Heart left ventricle (tissue), 16 donors: ENCODE measurements at regions not wholly inside any gene's neighbourhood (a gene's known extent, or its start where the extent isn't known, plus 50 kb on each side); places are given as distances from the start of the nearest gene placed in this dataset.

Experiments
- ATAC-seq, 4 donors: fragments of 200-7000 bp; cut with Tn5 transposase; one replicate each; pipeline ENCODE4 v1.9.1; 2020 to 2022; ENCODE audit warnings: moderate library complexity in 4 of 4, mild to moderate bottlenecking in 3 of 4, moderate number of reproducible peaks in 1 of 4
- DNase-seq, 5 donors: peaks; one replicate each; pipeline ENCODE4 v3.0.0-alpha.2; 2020
- H3K27ac ChIP-seq, 12 donors: fragments of 200-600 bp; sonication (generic) in 4 of 12; one replicate each; pipeline versions ENCODE4 v1.5.0 to v1.8.0; 2016 to 2022; ENCODE audit warnings: mild to moderate bottlenecking in 2 of 12
- H3K27me3 ChIP-seq, 9 donors: fragments of 200-600 bp; sonication (generic) in 2 of 9; one replicate each; pipeline versions ENCODE4 v1.5.1 to v1.8.0; 2016 to 2022; ENCODE audit warnings: mild to moderate bottlenecking in 3 of 9
- H3K36me3 ChIP-seq, 9 donors: fragments of 200-600 bp; sonication (generic) in 2 of 9; one replicate each; pipeline versions ENCODE4 v1.5.0 to v1.8.0; 2018 to 2022; ENCODE audit warnings: mild to moderate bottlenecking in 2 of 9
- H3K4me1 ChIP-seq, 12 donors: fragments of 200-600 bp; sonication (generic) in 4 of 12; one replicate each; pipeline versions ENCODE4 v1.5.0 to v1.8.0; 2016 to 2022; ENCODE audit warnings: mild to moderate bottlenecking in 3 of 12
- H3K4me3 ChIP-seq, 12 donors: fragments of 200-600 bp; sonication (generic) in 4 of 12; one replicate each; pipeline versions ENCODE4 v1.5.0 to v1.8.0; 2017 to 2022; ENCODE audit warnings: mild to moderate bottlenecking in 9 of 12, moderate library complexity in 4 of 12
- H3K9me3 ChIP-seq, 12 donors: fragments of 200-600 bp; sonication (generic) in 4 of 12; one replicate each; pipeline versions ENCODE4 v1.5.0 to v1.8.0; 2016 to 2022; ENCODE audit warnings: mild to moderate bottlenecking in 1 of 12
- POLR2A ChIP-seq, 2 donors: fragments of 450-650 bp; IDR thresholded peaks; one replicate each; pipeline ENCODE4 v1.6.1; 2017; ENCODE audit warnings: antibody characterized with exemption in 2 of 2, mild to moderate bottlenecking in 2 of 2, moderate library complexity in 2 of 2
- WGBS, 4 donors: extraction: QIAGEN DNeasy Blood & Tissue Kit in 2 of 4; methylation state at CpG; one replicate each; pipeline versions ENCODE4 v1.1.5 to v1.1.7; 2013 to 2018; 5-methylcytosine and 5-hydroxymethylcytosine counted together
- intact Hi-C, 10 donors: fragments of 100-400 bp; cut with DNase I; formaldehyde crosslinking; loops; one replicate each; pipeline versions ENCODE4 v1.11.1 to v1.14.2; 2022
- TF ChIP-seq, protein P1 (sequence below), 12 donors: fragments of 200-600 bp; sonication (generic) in 4 of 12; IDR thresholded peaks; one replicate each; pipeline versions ENCODE4 v1.5.0 to v1.8.0; 2018 to 2022; ENCODE audit warnings: antibody characterized with exemption in 12 of 12, mild to moderate bottlenecking in 5 of 12
- donor health status: ischemic (EF 13 %, LVEDD 7.1; RV severe dilation, severe dysfunction).
- donor health status: healthy with polysubstance abuse.
- donor health status: DM: no; HTN: yes; CAD: no.
- donor health status: DM: no; HTN: no; CAD: no.
- donor health status: ischemic (EF 25% LVEDD 6.9; RV normal size, moderate dysfunction).
- donor health status: ischemic (EF 25% LVEDD 5.7; RV mildly dilated, moderate dysfunction).
- donor health status: healthy.
- donor health status: DM: yes; HTN: yes; CAD: no.
- donor health status: ischemic (EF 35%, LVEDD 5.7; RV mildly dilated, moderate dysfunction).
- donor health status: nonischemic (EF 11% LVEDD 7.7; RV severe dilation, severe dysfunction).
- donor health status: DM: yes; HTN: yes; CAD: no.
- donor health status: PGD.
- donor health status: ischemic (EF 29% LVEDD 5.4; RV normal size, mild dysfunction).
- donor health status: nonischemic (EF 23%, LVEDD 6.1; RV moderate dilation, normal function).

GRCh38 chr1:209250861-209251636 lies 332.5 kb upstream of the CAMK1G start:
- Histone ChIP-seq H3K4me1 (no peaks in the 10 kb centered on the region), H3K4me3 (no peak overlapping the region), H3K9me3 (no peaks in the 10 kb centered on the region), H3K27ac (no peak overlapping the region), H3K27me3 (peaks cover 0 to 8% (median 0%) of the 10 kb centered on the region in 9 donors), H3K36me3 (no peaks in the 10 kb centered on the region)
- TF ChIP-seq POLR2A (IDR thresholded peaks at IDR 0.05): no peak
- TF ChIP-seq, protein P1, sequence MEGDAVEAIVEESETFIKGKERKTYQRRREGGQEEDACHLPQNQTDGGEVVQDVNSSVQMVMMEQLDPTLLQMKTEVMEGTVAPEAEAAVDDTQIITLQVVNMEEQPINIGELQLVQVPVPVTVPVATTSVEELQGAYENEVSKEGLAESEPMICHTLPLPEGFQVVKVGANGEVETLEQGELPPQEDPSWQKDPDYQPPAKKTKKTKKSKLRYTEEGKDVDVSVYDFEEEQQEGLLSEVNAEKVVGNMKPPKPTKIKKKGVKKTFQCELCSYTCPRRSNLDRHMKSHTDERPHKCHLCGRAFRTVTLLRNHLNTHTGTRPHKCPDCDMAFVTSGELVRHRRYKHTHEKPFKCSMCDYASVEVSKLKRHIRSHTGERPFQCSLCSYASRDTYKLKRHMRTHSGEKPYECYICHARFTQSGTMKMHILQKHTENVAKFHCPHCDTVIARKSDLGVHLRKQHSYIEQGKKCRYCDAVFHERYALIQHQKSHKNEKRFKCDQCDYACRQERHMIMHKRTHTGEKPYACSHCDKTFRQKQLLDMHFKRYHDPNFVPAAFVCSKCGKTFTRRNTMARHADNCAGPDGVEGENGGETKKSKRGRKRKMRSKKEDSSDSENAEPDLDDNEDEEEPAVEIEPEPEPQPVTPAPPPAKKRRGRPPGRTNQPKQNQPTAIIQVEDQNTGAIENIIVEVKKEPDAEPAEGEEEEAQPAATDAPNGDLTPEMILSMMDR (IDR thresholded peaks at IDR 0.05): no peak
- DNase-seq (no peak), ATAC-seq (no peak)
- intact Hi-C loops: loop anchor here in 2 of 10 donors (5.0 kb wide), 2 partner anchors 101 to 599 kb away; no protein-coding TSS in a partner anchor
- WGBS, 4 donors: 70 to 94% (median 93%) methylated on average over 4 of the region's 4 CpGs

DNA sequence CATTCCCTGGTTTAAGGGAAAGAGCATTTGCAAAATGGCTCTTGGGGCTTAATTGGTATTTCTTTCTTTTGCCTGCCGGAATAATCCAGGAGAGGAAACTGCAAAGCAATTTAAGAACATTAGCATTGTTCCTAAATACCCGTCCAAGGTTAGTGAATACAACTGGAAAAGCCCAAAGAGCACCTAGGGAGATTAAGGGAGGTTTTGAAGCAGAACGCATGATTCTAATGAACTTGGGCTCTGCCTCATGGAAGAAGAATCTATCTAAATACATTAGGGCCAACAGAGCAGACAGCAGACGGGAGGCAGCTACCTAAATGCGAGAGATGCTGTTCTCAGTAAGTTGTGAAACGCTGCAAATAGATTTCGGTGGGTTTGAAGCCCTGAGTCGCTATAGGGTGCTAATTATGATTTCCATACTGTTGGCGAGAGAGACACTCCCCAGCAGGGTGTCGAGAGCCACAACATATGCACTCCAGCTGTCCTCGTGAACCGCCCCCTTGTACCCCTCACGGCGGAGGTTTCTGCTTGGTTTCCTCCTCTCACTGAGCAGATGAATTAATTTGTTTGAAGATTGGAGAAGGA lies 326.7 kb upstream of the CAMK1G start:
- intact Hi-C loops: no loop called here
- DNase-seq: no peak
- Histone ChIP-seq H3K4me1 (no peaks in the 10 kb centered on the region), H3K4me3 (no peak overlapping the region), H3K27me3 (peaks cover 0 to 18% (median 0%) of the 10 kb centered on the region in 9 donors), H3K27ac (no peak overlapping the region), H3K36me3 (no peaks in the 10 kb centered on the region), H3K9me3 (peaks cover 0 to 15% (median 0%) of the 10 kb centered on the region in 12 donors)
- WGBS, 4 donors: 79 to 84% (median 82%) methylated on average over 14 of the region's 14 CpGs
- TF ChIP-seq POLR2A (IDR thresholded peaks at IDR 0.05): no peak
- no peak for ATAC-seq

GRCh38 chr1:209257454-209257853 lies 326.1 kb upstream of the CAMK1G start:
- peaks cover 0 to 18% (median 0%) of the 10 kb centered on the region in 9 donors for H3K27me3 ChIP-seq
- DNase-seq: no peak
- no peak overlapping the region for H3K27ac ChIP-seq
- TF ChIP-seq, protein P1 (IDR thresholded peaks at IDR 0.05): no peak
- TF ChIP-seq POLR2A (IDR thresholded peaks at IDR 0.05): no peak
- 94 to 100% (median 97%) methylated on average over 1 of the region's 1 CpG for WGBS, 4 donors
- intact Hi-C loops: no loop called here
- peaks cover 0 to 15% (median 0%) of the 10 kb centered on the region in 12 donors for H3K9me3 ChIP-seq
- no peaks in the 10 kb centered on the region for H3K36me3 ChIP-seq
- no peak overlapping the region for H3K4me3 ChIP-seq
- H3K4me1 ChIP-seq: no peaks in the 10 kb centered on the region
- no peak for ATAC-seq

GRCh38 chr1:209260136-209260535 lies 323.4 kb upstream of the CAMK1G start:
- WGBS, 4 donors: 40 to 47% (median 44%) methylated on average over 2 of the region's 2 CpGs
- Histone ChIP-seq H3K4me1 (no peaks in the 10 kb centered on the region), H3K9me3 (peaks cover 0 to 15% (median 0%) of the 10 kb centered on the region in 12 donors), H3K27me3 (peaks cover 0 to 12% (median 0%) of the 10 kb centered on the region in 9 donors), H3K4me3 (no peak overlapping the region), H3K27ac (no peak overlapping the region), H3K36me3 (no peaks in the 10 kb centered on the region)
- ATAC-seq (no peak), DNase-seq (no peak)
- intact Hi-C loops: loop anchor here in 1 of 10 donors (10.0 kb wide), 1 partner anchor 175 kb away; no protein-coding TSS in a partner anchor
- no peak for TF ChIP-seq POLR2A (IDR thresholded peaks at IDR 0.05)
- TF ChIP-seq, protein P1 (IDR thresholded peaks at IDR 0.05): no peak
